PFSK-1 (cell line): ENCODE measurements at regions not wholly inside any gene's neighbourhood (a gene's known extent, or its start where the extent isn't known, plus 50 kb on each side); places are given as distances from the start of the nearest gene placed in this dataset.

Experiments
- POLR2AphosphoS5 ChIP-seq: IDR thresholded peaks from 2 replicates; pipeline ENCODE4 v1.6.1; 2012; ENCODE audit warnings: low read depth, mild to moderate bottlenecking, control low read depth, low read length, moderate library complexity
- SIN3A ChIP-seq: IDR thresholded peaks from 2 replicates; pipeline ENCODE4 v1.6.1; 2012; ENCODE audit warnings: mild to moderate bottlenecking, low read length, moderate library complexity, borderline replicate concordance; ENCODE audit not compliant: insufficient read depth
- TAF1 ChIP-seq: IDR thresholded peaks from 2 replicates; pipeline ENCODE4 v1.6.1; 2012; ENCODE audit warnings: low read length, control low read depth, borderline replicate concordance; ENCODE audit not compliant: insufficient read depth
- TF ChIP-seq, protein P1 (sequence below), 2 experiments: IDR thresholded peaks; 2 replicates each; pipeline versions ENCODE4 v1.6.1 to v1.8.0; 2011 to 2012; ENCODE audit warnings: low read depth in 2 of 2, low read length in 2 of 2, control low read depth in 1 of 2, inconsistent platforms in 1 of 2, mild to moderate bottlenecking in 1 of 2, moderate library complexity in 1 of 2; ENCODE audit not compliant: insufficient read depth in 1 of 2

DNA sequence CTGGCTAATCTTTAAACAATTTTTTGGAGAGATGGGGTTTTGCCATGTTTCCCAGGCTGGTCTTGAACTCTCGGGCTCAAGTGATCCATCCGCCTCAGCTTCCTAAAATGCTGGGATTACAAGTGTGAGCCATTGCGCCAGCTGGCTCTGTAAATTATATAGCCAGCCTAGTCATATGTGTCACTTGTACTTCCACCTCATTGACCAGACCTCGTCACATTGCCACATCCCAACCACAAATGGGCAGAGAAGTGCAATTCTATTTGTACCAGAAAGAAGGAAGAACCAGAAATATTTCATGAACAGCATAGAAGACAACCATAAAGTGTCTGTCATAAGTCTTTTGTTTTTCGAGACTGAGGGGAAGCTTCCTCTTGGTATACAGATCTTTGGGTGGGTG lies 71.2 kb upstream of the ADRA1D start:
- TF ChIP-seq, protein P1, sequence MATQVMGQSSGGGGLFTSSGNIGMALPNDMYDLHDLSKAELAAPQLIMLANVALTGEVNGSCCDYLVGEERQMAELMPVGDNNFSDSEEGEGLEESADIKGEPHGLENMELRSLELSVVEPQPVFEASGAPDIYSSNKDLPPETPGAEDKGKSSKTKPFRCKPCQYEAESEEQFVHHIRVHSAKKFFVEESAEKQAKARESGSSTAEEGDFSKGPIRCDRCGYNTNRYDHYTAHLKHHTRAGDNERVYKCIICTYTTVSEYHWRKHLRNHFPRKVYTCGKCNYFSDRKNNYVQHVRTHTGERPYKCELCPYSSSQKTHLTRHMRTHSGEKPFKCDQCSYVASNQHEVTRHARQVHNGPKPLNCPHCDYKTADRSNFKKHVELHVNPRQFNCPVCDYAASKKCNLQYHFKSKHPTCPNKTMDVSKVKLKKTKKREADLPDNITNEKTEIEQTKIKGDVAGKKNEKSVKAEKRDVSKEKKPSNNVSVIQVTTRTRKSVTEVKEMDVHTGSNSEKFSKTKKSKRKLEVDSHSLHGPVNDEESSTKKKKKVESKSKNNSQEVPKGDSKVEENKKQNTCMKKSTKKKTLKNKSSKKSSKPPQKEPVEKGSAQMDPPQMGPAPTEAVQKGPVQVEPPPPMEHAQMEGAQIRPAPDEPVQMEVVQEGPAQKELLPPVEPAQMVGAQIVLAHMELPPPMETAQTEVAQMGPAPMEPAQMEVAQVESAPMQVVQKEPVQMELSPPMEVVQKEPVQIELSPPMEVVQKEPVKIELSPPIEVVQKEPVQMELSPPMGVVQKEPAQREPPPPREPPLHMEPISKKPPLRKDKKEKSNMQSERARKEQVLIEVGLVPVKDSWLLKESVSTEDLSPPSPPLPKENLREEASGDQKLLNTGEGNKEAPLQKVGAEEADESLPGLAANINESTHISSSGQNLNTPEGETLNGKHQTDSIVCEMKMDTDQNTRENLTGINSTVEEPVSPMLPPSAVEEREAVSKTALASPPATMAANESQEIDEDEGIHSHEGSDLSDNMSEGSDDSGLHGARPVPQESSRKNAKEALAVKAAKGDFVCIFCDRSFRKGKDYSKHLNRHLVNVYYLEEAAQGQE (IDR thresholded peaks at IDR 0.05; ENCODE audit: insufficient read depth in 1 of 2, low read depth in 2 of 2, low read length in 2 of 2) = no peak
- TF ChIP-seq POLR2AphosphoS5 (no peak), SIN3A (no peak), TAF1 (no peak)
